HG02798 (cell line): ENCODE measurements at regions not wholly inside any gene's neighbourhood (a gene's known extent, or its start where the extent isn't known, plus 50 kb on each side); places are given as distances from the start of the nearest gene placed in this dataset.

Experiments used
- ATAC-seq: cut with Tn5 transposase; IDR thresholded peaks from one replicate; pipeline ENCODE4 v1.9.1; 2021; ENCODE audit warnings: mild to moderate bottlenecking; ENCODE audit not compliant: unreplicated experiment, poor library complexity

GRCh38 chr14:53531730-53532129 lies 378.6 kb upstream of the DDHD1 start:
- ATAC-seq, result no peak

GRCh38 chr14:53531156-53531555 lies 378.0 kb upstream of the DDHD1 start:
- ATAC-seq, result no peak

GRCh38 chr14:53529519-53529918 lies 376.4 kb upstream of the DDHD1 start:
- no peak for ATAC-seq

GRCh38 chr14:53528185-53528671 lies 375.1 kb upstream of the DDHD1 start:
- no peak for ATAC-seq

- no peak for ATAC-seq
These were observed 373.1 kb upstream of the DDHD1 start for GRCh38 chr14:53526200-53526599.

GRCh38 chr14:53525608-53526007 lies 372.5 kb upstream of the DDHD1 start:
- ATAC-seq, result no peak

- no peak for ATAC-seq
These were observed 371.3 kb upstream of the DDHD1 start for GRCh38 chr14:53524391-53524790.

GRCh38 chr14:53523226-53523625 lies 370.1 kb upstream of the DDHD1 start:
- no peak for ATAC-seq

GRCh38 chr14:53520078-53520928 lies 367.2 kb upstream of the DDHD1 start:
- no peak for ATAC-seq

- ATAC-seq, result no peak
These were observed 366.0 kb upstream of the DDHD1 start for GRCh38 chr14:53519137-53519536.

- ATAC-seq, result no peak
These were observed 364.3 kb upstream of the DDHD1 start for GRCh38 chr14:53517270-53517960.

- no peak for ATAC-seq
These were observed 363.2 kb upstream of the DDHD1 start for GRCh38 chr14:53516261-53516774.

- no peak for ATAC-seq
These were observed 362.2 kb upstream of the DDHD1 start for GRCh38 chr14:53515276-53515675.

GRCh38 chr14:53514197-53514596 lies 361.1 kb upstream of the DDHD1 start:
- no peak for ATAC-seq

- ATAC-seq, result no peak
These were observed 357.3 kb upstream of the DDHD1 start for GRCh38 chr14:53510281-53510912.

GRCh38 chr14:53509276-53510244 lies 356.4 kb upstream of the DDHD1 start:
- ATAC-seq, result no peak

GRCh38 chr14:53501361-53502211 lies 348.5 kb upstream of the DDHD1 start:
- ATAC-seq, result no peak

GRCh38 chr14:53500191-53500590 lies 347.1 kb upstream of the DDHD1 start:
- no peak for ATAC-seq

GRCh38 chr14:53496668-53497067 lies 343.5 kb upstream of the DDHD1 start:
- ATAC-seq, result no peak
